Mesothelial cell of epicardium (in vitro differentiated cells): ENCODE measurements at regions not wholly inside any gene's neighbourhood (a gene's known extent, or its start where the extent isn't known, plus 50 kb on each side); places are given as distances from the start of the nearest gene placed in this dataset.

Experiments used
- DNase-seq, 2 experiments: peaks; one replicate each; pipeline ENCODE4 v3.0.0; 2021; ENCODE audit warnings: low spot score in 2 of 2; ENCODE audit not compliant: unreplicated experiment in 2 of 2
- H3K27ac Mint-ChIP-seq: 2 replicates; pipeline ENCODE4 v1.8.0; 2021; ENCODE audit warnings: mixed read lengths
- H3K27me3 Mint-ChIP-seq: 2 replicates; pipeline ENCODE4 v1.8.0; 2021; ENCODE audit warnings: low read depth, mixed read lengths
- H3K36me3 Mint-ChIP-seq: 2 replicates; pipeline ENCODE4 v1.8.0; 2021; ENCODE audit warnings: mixed read lengths
- H3K4me1 Mint-ChIP-seq: 2 replicates; pipeline ENCODE4 v1.8.0; 2021; ENCODE audit warnings: mixed read lengths
- H3K4me3 Mint-ChIP-seq: 2 replicates; pipeline ENCODE4 v1.8.0; 2021; ENCODE audit warnings: mild to moderate bottlenecking, moderate library complexity, mixed read lengths
- H3K9me3 Mint-ChIP-seq: 2 replicates; pipeline ENCODE4 v1.8.0; 2021; ENCODE audit warnings: mixed read lengths
- CTCF ChIP-seq: fragments of 200-600 bp; sonication (generic); IDR thresholded peaks from one replicate; pipeline ENCODE4 v1.5.0; 2021; ENCODE audit warnings: antibody characterized with exemption; ENCODE audit not compliant: unreplicated experiment

- Mint-ChIP-seq H3K4me3 (no peak overlapping the region), H3K36me3 (peaks cover 16% of the 10 kb centered on the region), H3K27me3 (no peaks in the 10 kb centered on the region), H3K27ac (no peak overlapping the region), H3K4me1 (no peaks in the 10 kb centered on the region), H3K9me3 (peaks cover 49% of the 10 kb centered on the region)
- no peak for TF ChIP-seq CTCF
- no peak for DNase-seq
Observed at GRCh38 chr15:53851110-53851848, 91.8 kb upstream of the WDR72 start.

GRCh38 chr15:53847745-53848144 lies 88.3 kb upstream of the WDR72 start:
- Mint-ChIP-seq H3K4me3 (no peak overlapping the region), H3K27ac (no peak overlapping the region), H3K9me3 (peaks cover 24% of the 10 kb centered on the region), H3K27me3 (no peaks in the 10 kb centered on the region), H3K36me3 (peaks cover 6% of the 10 kb centered on the region), H3K4me1 (peaks cover 11% of the 10 kb centered on the region)
- TF ChIP-seq CTCF = no peak
- DNase-seq = no peak

- peaks cover 12% of the 10 kb centered on the region for H3K9me3 Mint-ChIP-seq
- no peak overlapping the region for H3K4me3 Mint-ChIP-seq
- no peaks in the 10 kb centered on the region for H3K27me3 Mint-ChIP-seq
- no peak for DNase-seq
- no peak for TF ChIP-seq CTCF
- H3K27ac Mint-ChIP-seq = peak overlapping the region; percentile 10
- peaks cover 4% of the 10 kb centered on the region for H3K36me3 Mint-ChIP-seq
- peaks cover 16% of the 10 kb centered on the region for H3K4me1 Mint-ChIP-seq
Observed at GRCh38 chr15:53844634-53845033, 85.2 kb upstream of the WDR72 start.

GRCh38 chr15:53843869-53844569 lies 84.6 kb upstream of the WDR72 start:
- Mint-ChIP-seq H3K27me3 (no peaks in the 10 kb centered on the region), H3K36me3 (peaks cover 4% of the 10 kb centered on the region), H3K4me3 (no peak overlapping the region), H3K4me1 (peaks cover 16% of the 10 kb centered on the region), H3K27ac (peak overlapping the region; percentile 10), H3K9me3 (peaks cover 12% of the 10 kb centered on the region)
- DNase-seq = no peak
- no peak for TF ChIP-seq CTCF

- no peak for DNase-seq
- H3K27me3 Mint-ChIP-seq = no peaks in the 10 kb centered on the region
- H3K27ac Mint-ChIP-seq = peak overlapping the region; percentile 5
- TF ChIP-seq CTCF = no peak
- peaks cover 8% of the 10 kb centered on the region for H3K9me3 Mint-ChIP-seq
- peaks cover 16% of the 10 kb centered on the region for H3K4me1 Mint-ChIP-seq
- H3K4me3 Mint-ChIP-seq = no peak overlapping the region
- H3K36me3 Mint-ChIP-seq = peaks cover 4% of the 10 kb centered on the region
Observed at GRCh38 chr15:53843166-53843565, 83.7 kb upstream of the WDR72 start.
